GM12891 (cell line): ENCODE measurements at regions not wholly inside any gene's neighbourhood (a gene's known extent, or its start where the extent isn't known, plus 50 kb on each side); places are given as distances from the start of the nearest gene placed in this dataset.

Experiments used
- DNase-seq: peaks from one replicate; pipeline ENCODE4 v3.0.0; 2011; ENCODE audit warnings: low spot score; ENCODE audit not compliant: insufficient read length
- FAIRE-seq: peaks from 2 replicates; lab custom pipeline; 2011; peaks lifted over from hg19 to GRCh38; lab: Jason Lieb, UNC
- PAX5 ChIP-seq: IDR thresholded peaks from 2 replicates; pipeline ENCODE4 v1.6.1; 2011; ENCODE audit warnings: low read length, moderate library complexity, mild to moderate bottlenecking; ENCODE audit not compliant: insufficient read depth, severe bottlenecking
- POLR2A ChIP-seq: IDR thresholded peaks from 2 replicates; pipeline ENCODE4 v1.6.1; 2011; ENCODE audit warnings: low read depth, low read length, control low read depth
- POLR2AphosphoS5 ChIP-seq: IDR thresholded peaks from 2 replicates; pipeline ENCODE4 v1.6.1; 2011; ENCODE audit warnings: low read depth, low read length, control low read depth
- POU2F2 ChIP-seq: IDR thresholded peaks from 2 replicates; pipeline ENCODE4 v1.6.1; 2011; ENCODE audit warnings: low read depth, mild to moderate bottlenecking, control low read depth, low read length, moderate library complexity
- SPI1 ChIP-seq: IDR thresholded peaks from 2 replicates; pipeline ENCODE4 v1.6.1; 2011; ENCODE audit warnings: low read depth, low read length, control low read depth
- TAF1 ChIP-seq: IDR thresholded peaks from 2 replicates; pipeline ENCODE4 v1.6.1; 2011; ENCODE audit warnings: low read depth, low read length, control low read depth

GRCh38 chr14:49019467-49020115, 566.6 kb downstream of the RPS29 start:
- DNase-seq (no peak), FAIRE-seq (no peak)
- TF ChIP-seq PAX5: no peak
- TF ChIP-seq POLR2A: no peak
- TF ChIP-seq TAF1: no peak
- peak; percentile 57; the same call in 1 of the 2 replicates for TF ChIP-seq SPI1

DNA sequence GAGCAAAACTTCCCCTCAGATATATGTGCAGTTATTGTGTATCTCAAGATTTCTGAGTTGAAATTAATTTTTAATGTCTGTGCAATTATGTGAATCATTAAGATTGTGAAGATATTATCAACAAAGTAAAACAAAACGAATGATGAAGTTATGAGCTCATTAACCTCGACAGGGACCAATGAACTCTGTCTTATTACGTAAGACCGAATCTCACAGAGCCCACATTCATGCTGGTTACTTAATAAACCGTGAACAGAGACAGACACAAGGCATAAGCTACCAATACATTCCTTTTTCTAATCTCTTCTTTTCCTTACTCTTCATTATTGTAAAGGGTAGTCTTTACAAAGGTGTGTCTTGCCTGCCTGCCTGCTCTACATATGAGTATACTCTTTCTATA, 568.7 kb downstream of the RPS29 start:
- no peak for FAIRE-seq
- DNase-seq: no peak
- TF ChIP-seq SPI1 (no peak), TAF1 (no peak), PAX5 (no peak), POLR2AphosphoS5 (no peak), POLR2A (no peak), POU2F2 (no peak)

GRCh38 chr14:49016381-49016780, 569.8 kb downstream of the RPS29 start:
- no peak for FAIRE-seq
- DNase-seq: no peak
- TF ChIP-seq POU2F2 (no peak), SPI1 (no peak), POLR2A (no peak), PAX5 (no peak), TAF1 (no peak), POLR2AphosphoS5 (no peak)

GRCh38 chr14:49014476-49014875, 571.7 kb downstream of the RPS29 start:
- TF ChIP-seq POLR2A: no peak
- TF ChIP-seq SPI1: no peak
- TF ChIP-seq POU2F2: no peak
- no peak for TF ChIP-seq TAF1
- no peak for TF ChIP-seq PAX5
- TF ChIP-seq POLR2AphosphoS5: no peak
- DNase-seq (no peak), FAIRE-seq (no peak)

- FAIRE-seq (no peak), DNase-seq (no peak)
- no peak for TF ChIP-seq SPI1
- TF ChIP-seq POU2F2: no peak
- TF ChIP-seq POLR2AphosphoS5: no peak
- TF ChIP-seq POLR2A: no peak
- TF ChIP-seq PAX5: no peak
- TF ChIP-seq TAF1: no peak
Observed at GRCh38 chr14:49008363-49008762, 577.8 kb downstream of the RPS29 start.

GRCh38 chr14:48991141-48991540, 595.0 kb downstream of the RPS29 start:
- FAIRE-seq (no peak), DNase-seq (no peak)
- TF ChIP-seq POLR2AphosphoS5 (no peak), POU2F2 (no peak), POLR2A (no peak), PAX5 (no peak), TAF1 (no peak), SPI1 (no peak)

- TF ChIP-seq SPI1: no peak
- TF ChIP-seq PAX5: no peak
- no peak for TF ChIP-seq TAF1
- TF ChIP-seq POLR2A: no peak
- no peak for TF ChIP-seq POU2F2
- no peak for TF ChIP-seq POLR2AphosphoS5
- FAIRE-seq (no peak), DNase-seq (no peak)
Observed at GRCh38 chr14:48983351-48983888, 602.8 kb downstream of the RPS29 start.

DNA sequence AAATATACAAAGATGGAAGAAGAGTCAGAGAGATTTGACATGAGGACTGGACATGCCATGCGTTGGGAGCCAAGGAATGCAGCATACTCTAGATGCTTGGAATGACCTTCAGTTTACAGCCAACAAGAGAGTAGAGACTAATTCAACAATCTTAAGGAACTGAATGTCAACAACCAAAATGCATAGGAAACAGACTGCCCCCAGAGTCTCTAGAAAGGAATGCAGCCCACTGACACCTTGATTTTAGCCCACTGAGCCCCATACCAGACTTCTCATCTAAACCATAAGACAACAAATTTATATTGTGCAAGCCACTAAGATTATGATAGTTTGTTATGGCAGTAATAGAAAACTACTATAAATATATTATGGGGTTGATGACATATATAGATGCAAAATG, 611.2 kb downstream of the RPS29 start:
- DNase-seq: no peak
- no peak for FAIRE-seq
- TF ChIP-seq POLR2A: no peak
- no peak for TF ChIP-seq POU2F2
- TF ChIP-seq TAF1: no peak
- no peak for TF ChIP-seq POLR2AphosphoS5
- TF ChIP-seq PAX5: no peak
- no peak for TF ChIP-seq SPI1

DNA sequence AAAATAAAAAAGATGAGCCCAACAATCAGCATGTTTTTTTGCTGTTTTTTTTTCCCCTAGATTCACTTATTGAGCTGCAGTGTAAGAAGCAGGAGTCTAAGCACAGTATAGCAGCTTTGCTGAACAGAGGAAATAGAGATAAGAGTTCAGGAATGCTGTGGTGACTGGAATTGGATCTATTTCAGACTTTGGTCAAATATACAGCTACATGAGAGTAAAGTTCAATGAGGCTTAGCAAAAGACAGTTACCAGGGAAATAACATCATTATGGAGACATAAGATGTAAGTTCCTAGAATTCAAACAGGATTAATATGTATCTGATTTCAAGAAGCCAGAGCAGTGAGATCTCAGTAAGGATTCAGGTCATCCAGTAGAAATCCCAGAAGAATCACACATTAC, 613.0 kb downstream of the RPS29 start:
- FAIRE-seq: no peak
- no peak for DNase-seq
- TF ChIP-seq POLR2A (no peak), SPI1 (no peak), PAX5 (no peak), POLR2AphosphoS5 (no peak), POU2F2 (no peak), TAF1 (no peak)

- DNase-seq (no peak), FAIRE-seq (no peak)
- no peak for TF ChIP-seq POLR2AphosphoS5
Observed at GRCh38 chr14:48970943-48971342, 615.2 kb downstream of the RPS29 start.

DNA sequence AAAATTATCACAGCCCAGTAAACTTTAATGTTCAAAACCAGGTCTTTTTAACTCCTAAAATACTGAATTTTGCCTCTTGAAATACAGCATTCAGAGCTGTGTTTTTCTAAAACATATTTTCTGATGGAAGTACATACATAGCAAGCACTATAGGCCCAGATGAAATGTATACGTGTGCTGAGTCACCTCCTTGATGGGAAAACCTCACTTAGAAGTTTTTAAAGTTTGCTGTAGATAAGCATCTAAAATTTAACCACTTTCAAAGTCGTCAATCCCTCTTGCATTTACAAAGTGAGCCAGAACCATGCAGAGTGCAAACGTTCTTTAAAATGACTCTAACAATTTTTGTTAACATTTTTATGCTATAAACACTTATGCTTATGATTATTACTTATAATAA, 618.8 kb downstream of the RPS29 start:
- DNase-seq: no peak
- no peak for FAIRE-seq
- TF ChIP-seq PAX5: no peak
- no peak for TF ChIP-seq SPI1
- no peak for TF ChIP-seq POLR2A
- no peak for TF ChIP-seq TAF1
- TF ChIP-seq POU2F2: no peak
- no peak for TF ChIP-seq POLR2AphosphoS5
